ENCODE measurements at regions not wholly inside any gene's neighbourhood (a gene's known extent, or its start where the extent isn't known, plus 50 kb on each side); places are given as distances from the start of the nearest gene placed in this dataset.
"Not testable (repeated sequence)": the region's sequence is repeated elsewhere in the genome, so short reads cannot be mapped to it uniquely, and the experiment has no call there.

- Histone ChIP-seq H3K27me3 (replicated peaks; ENCODE audit: insufficient read depth, low read length) (no peaks in the 10 kb centered on the region), H3K9me3 (replicated peaks; ENCODE audit: insufficient read depth, low read length) (no peaks in the 10 kb centered on the region), H3K4me1 (ENCODE audit: low read length) (no peaks in the 10 kb centered on the region), H3K4me3 (ENCODE audit: low read length) (no peak overlapping the region), H4K20me1 (ENCODE audit: insufficient read depth, low read length) (no peaks in the 10 kb centered on the region), H3K79me2 (ENCODE audit: low read length) (no peaks in the 10 kb centered on the region), H3K4me2 (ENCODE audit: low read depth, low read length) (no peak overlapping the region), H3K36me3 (replicated peaks; ENCODE audit: insufficient read depth, low read length) (no peaks in the 10 kb centered on the region), H3F3A (ENCODE audit: insufficient read depth, low read length) (no peaks in the 10 kb centered on the region), H2AFZ (ENCODE audit: low read length) (no peak overlapping the region), H3K9me2 (replicated peaks; ENCODE audit: insufficient read depth, low read length) (no peaks in the 10 kb centered on the region), H3K9ac (ENCODE audit: low read length) (no peak overlapping the region), H3K27ac (ENCODE audit: low read length) (no peak overlapping the region)
- no peak for TF ChIP-seq EZH2phosphoT487 (IDR thresholded peaks at IDR 0.05; ENCODE audit: low read length)
- no peak for TF ChIP-seq EZH2 (optimal IDR thresholded peaks at IDR 0.05; ENCODE audit: low read depth, low read length)
- no peak for TF ChIP-seq CTCF (IDR thresholded peaks at IDR 0.05; ENCODE audit: low read length)
- no peak for DNase-seq
Measured at GRCh38 chr7:113610572-113610971, 308.2 kb downstream of the PPP1R3A start.

- TF ChIP-seq CTCF (IDR thresholded peaks at IDR 0.05; ENCODE audit: low read length) (no peak), EZH2phosphoT487 (IDR thresholded peaks at IDR 0.05; ENCODE audit: low read length) (no peak), EZH2 (optimal IDR thresholded peaks at IDR 0.05; ENCODE audit: low read depth, low read length) (no peak)
- Histone ChIP-seq H3K27ac (ENCODE audit: low read length) (no peak overlapping the region), H3K79me2 (ENCODE audit: low read length) (no peaks in the 10 kb centered on the region), H3F3A (ENCODE audit: insufficient read depth, low read length) (no peaks in the 10 kb centered on the region), H3K4me2 (ENCODE audit: low read depth, low read length) (no peak overlapping the region), H3K9me3 (replicated peaks; ENCODE audit: insufficient read depth, low read length) (no peaks in the 10 kb centered on the region), H4K20me1 (ENCODE audit: insufficient read depth, low read length) (no peaks in the 10 kb centered on the region), H3K4me1 (ENCODE audit: low read length) (no peaks in the 10 kb centered on the region), H3K4me3 (ENCODE audit: low read length) (no peak overlapping the region), H3K27me3 (replicated peaks; ENCODE audit: insufficient read depth, low read length) (no peaks in the 10 kb centered on the region), H3K9me2 (replicated peaks; ENCODE audit: insufficient read depth, low read length) (no peaks in the 10 kb centered on the region), H2AFZ (ENCODE audit: low read length) (no peak overlapping the region), H3K36me3 (replicated peaks; ENCODE audit: insufficient read depth, low read length) (no peaks in the 10 kb centered on the region), H3K9ac (ENCODE audit: low read length) (no peak overlapping the region)
- no peak for DNase-seq
Measured at GRCh38 chr7:113608782-113609181, 310.0 kb downstream of the PPP1R3A start.

GRCh38 chr7:113606325-113606724, 312.5 kb downstream of the PPP1R3A start:
- Histone ChIP-seq H4K20me1 (ENCODE audit: insufficient read depth, low read length) (no peaks in the 10 kb centered on the region), H3K79me2 (ENCODE audit: low read length) (no peaks in the 10 kb centered on the region), H3K9ac (ENCODE audit: low read length) (no peak overlapping the region), H3K36me3 (replicated peaks; ENCODE audit: insufficient read depth, low read length) (no peaks in the 10 kb centered on the region), H3K27ac (ENCODE audit: low read length) (no peak overlapping the region), H3K9me3 (replicated peaks; ENCODE audit: insufficient read depth, low read length) (no peaks in the 10 kb centered on the region), H3K4me3 (ENCODE audit: low read length) (no peak overlapping the region), H2AFZ (ENCODE audit: low read length) (no peak overlapping the region), H3K9me2 (replicated peaks; ENCODE audit: insufficient read depth, low read length) (no peaks in the 10 kb centered on the region), H3F3A (ENCODE audit: insufficient read depth, low read length) (no peaks in the 10 kb centered on the region), H3K4me2 (ENCODE audit: low read depth, low read length) (no peak overlapping the region), H3K4me1 (ENCODE audit: low read length) (no peaks in the 10 kb centered on the region), H3K27me3 (replicated peaks; ENCODE audit: insufficient read depth, low read length) (no peaks in the 10 kb centered on the region)
- TF ChIP-seq CTCF (IDR thresholded peaks at IDR 0.05; ENCODE audit: low read length), result no peak
- TF ChIP-seq EZH2phosphoT487 (IDR thresholded peaks at IDR 0.05; ENCODE audit: low read length), result no peak
- no peak for TF ChIP-seq EZH2 (optimal IDR thresholded peaks at IDR 0.05; ENCODE audit: low read depth, low read length)
- DNase-seq, result no peak

- not testable (repeated sequence) for H3K27me3 ChIP-seq (replicated peaks; ENCODE audit: insufficient read depth, low read length); H3K36me3 ChIP-seq (replicated peaks; ENCODE audit: insufficient read depth, low read length); H3K9me2 ChIP-seq (replicated peaks; ENCODE audit: insufficient read depth, low read length); H2AFZ ChIP-seq (ENCODE audit: low read length); H3K9ac ChIP-seq (ENCODE audit: low read length); H3K4me2 ChIP-seq (ENCODE audit: low read depth, low read length); H3K9me3 ChIP-seq (replicated peaks; ENCODE audit: insufficient read depth, low read length); H3K27ac ChIP-seq (ENCODE audit: low read length); DNase-seq; H3K4me1 ChIP-seq (ENCODE audit: low read length); H4K20me1 ChIP-seq (ENCODE audit: insufficient read depth, low read length); H3K79me2 ChIP-seq (ENCODE audit: low read length); H3F3A ChIP-seq (ENCODE audit: insufficient read depth, low read length); H3K4me3 ChIP-seq (ENCODE audit: low read length)
Measured at GRCh38 chr7:113600428-113600827, 318.4 kb downstream of the PPP1R3A start.

- H3K4me1 ChIP-seq (ENCODE audit: low read length); H3K27me3 ChIP-seq (replicated peaks; ENCODE audit: insufficient read depth, low read length); DNase-seq; H3K4me3 ChIP-seq (ENCODE audit: low read length); H3K9ac ChIP-seq (ENCODE audit: low read length); H3K27ac ChIP-seq (ENCODE audit: low read length); H3F3A ChIP-seq (ENCODE audit: insufficient read depth, low read length); H3K79me2 ChIP-seq (ENCODE audit: low read length); H4K20me1 ChIP-seq (ENCODE audit: insufficient read depth, low read length); H3K9me2 ChIP-seq (replicated peaks; ENCODE audit: insufficient read depth, low read length); H3K4me2 ChIP-seq (ENCODE audit: low read depth, low read length); H3K9me3 ChIP-seq (replicated peaks; ENCODE audit: insufficient read depth, low read length); H2AFZ ChIP-seq (ENCODE audit: low read length); H3K36me3 ChIP-seq (replicated peaks; ENCODE audit: insufficient read depth, low read length): not testable (repeated sequence)
Measured at GRCh38 chr7:113593455-113593854, 325.4 kb downstream of the PPP1R3A start.

GRCh38 chr7:113592924-113593323, 325.9 kb downstream of the PPP1R3A start:
- not testable (repeated sequence) for H3K27ac ChIP-seq (ENCODE audit: low read length); H2AFZ ChIP-seq (ENCODE audit: low read length); H3K9me2 ChIP-seq (replicated peaks; ENCODE audit: insufficient read depth, low read length); DNase-seq; H3K4me2 ChIP-seq (ENCODE audit: low read depth, low read length); H4K20me1 ChIP-seq (ENCODE audit: insufficient read depth, low read length); H3K27me3 ChIP-seq (replicated peaks; ENCODE audit: insufficient read depth, low read length); H3K79me2 ChIP-seq (ENCODE audit: low read length); H3K9me3 ChIP-seq (replicated peaks; ENCODE audit: insufficient read depth, low read length); H3K4me1 ChIP-seq (ENCODE audit: low read length); H3K36me3 ChIP-seq (replicated peaks; ENCODE audit: insufficient read depth, low read length); H3K9ac ChIP-seq (ENCODE audit: low read length); H3F3A ChIP-seq (ENCODE audit: insufficient read depth, low read length); H3K4me3 ChIP-seq (ENCODE audit: low read length)
